Right hindlimb (tissue), 1 donor: ENCODE measurements at regions not wholly inside any gene's neighbourhood (a gene's known extent, or its start where the extent isn't known, plus 50 kb on each side); places are given as distances from the start of the nearest gene placed in this dataset.
"Not testable (repeated sequence)": the region's sequence is repeated elsewhere in the genome, so short reads cannot be mapped to it uniquely, and the experiment has no call there.

ENCODE experiments used
- DNase-seq: peaks from one replicate; pipeline ENCODE4 v3.0.0-alpha.2; 2018

DNA sequence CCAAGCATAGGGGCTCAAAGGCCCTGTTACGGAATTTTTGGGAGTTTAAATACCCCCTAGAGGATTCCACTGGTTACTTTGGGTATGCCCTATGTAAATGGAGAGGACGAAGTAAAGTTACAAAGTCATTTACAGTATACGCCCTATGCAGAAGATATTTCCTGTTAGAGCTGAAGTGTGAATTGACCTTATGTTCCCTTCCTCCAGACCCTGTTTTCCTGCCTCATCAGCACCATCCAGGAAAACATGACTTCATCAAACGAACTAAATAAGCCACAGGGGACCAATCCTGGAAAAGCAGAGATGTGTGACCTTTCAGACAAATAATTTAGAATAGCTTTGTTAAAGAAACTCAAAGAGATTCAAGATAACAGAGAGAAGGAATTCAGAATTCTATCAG is 177.4 kb downstream of the SQOR start:
- DNase-seq, result no peak

DNA sequence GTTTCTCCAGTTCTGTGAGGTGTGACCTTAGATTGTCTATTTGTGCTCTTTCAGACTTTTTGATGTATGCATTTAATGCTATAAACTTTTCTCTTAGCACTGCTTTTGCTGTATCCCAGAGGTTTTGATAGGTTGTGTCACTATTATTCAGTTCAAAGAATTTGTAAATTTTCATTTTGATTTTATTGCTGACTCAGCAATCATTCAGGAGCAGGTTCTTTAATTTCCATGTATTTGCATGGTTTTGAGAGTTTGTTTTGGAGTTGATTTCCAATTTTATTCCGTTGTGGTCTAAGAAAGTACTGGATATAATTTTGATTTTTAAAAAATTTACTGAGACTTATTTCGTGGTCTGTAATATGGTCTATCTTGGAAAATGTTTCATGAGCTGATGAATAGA is 182.7 kb downstream of the SQOR start:
- DNase-seq, result not testable (repeated sequence)

DNA sequence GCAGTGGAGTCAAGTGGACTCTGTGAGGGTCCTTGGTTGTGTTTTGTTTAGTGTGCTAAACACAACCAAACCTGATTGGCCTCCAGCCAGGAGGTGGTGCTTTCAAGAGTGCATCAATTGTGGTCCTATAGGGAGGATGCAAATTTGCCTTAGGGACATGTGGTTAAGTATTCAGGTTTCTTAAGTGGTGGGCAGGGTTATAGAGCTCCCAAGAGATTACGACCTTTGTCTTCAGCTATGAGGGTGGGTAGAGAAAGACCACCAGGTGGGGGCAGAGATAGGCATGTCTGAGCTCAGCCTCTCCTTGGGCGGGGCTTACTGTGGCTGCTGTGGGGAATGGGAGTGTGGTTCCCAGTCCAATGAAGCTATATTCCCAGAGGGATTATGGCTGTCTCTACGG is 186.6 kb downstream of the SQOR start:
- no peak for DNase-seq

DNA sequence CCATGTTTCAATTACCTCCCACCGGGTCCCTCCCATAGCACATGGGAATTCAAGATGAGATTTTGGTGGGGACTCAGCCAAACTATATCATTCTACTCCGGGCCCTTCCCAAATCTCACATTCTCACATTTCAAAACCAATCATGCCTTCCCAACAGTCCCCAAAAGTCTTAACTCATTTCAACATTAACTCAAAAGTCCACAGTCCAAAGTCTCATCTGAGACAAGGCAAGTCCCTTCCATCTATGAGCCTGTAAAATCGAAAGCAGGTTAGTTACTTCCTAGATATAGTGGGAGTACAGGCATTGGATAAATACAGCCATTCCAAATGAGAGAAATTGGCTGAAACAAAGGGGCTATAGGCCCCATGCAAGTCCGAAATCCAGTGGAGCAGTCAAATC is 188.1 kb downstream of the SQOR start:
- DNase-seq, result not testable (repeated sequence)

DNA sequence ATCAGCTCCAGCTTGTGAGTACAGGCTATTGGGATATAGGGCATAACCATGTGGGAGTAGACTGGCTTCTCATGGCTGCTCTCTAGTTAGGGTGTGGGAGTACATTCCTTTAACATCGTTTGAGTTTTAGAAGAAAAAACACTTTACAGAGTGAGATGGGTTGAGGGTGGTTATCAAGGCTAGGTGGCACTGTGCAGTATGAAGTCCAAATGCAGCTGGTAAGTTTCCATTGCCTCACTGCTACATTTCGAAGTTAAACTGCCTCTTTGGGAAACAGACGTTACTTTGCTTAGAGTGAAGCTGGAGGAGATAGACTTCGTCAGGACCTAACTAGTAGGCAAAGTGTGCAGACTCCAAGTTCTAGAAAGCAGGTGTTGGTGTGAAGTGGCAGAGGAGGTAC is 192.4 kb downstream of the SQOR start:
- DNase-seq, result no peak

DNA sequence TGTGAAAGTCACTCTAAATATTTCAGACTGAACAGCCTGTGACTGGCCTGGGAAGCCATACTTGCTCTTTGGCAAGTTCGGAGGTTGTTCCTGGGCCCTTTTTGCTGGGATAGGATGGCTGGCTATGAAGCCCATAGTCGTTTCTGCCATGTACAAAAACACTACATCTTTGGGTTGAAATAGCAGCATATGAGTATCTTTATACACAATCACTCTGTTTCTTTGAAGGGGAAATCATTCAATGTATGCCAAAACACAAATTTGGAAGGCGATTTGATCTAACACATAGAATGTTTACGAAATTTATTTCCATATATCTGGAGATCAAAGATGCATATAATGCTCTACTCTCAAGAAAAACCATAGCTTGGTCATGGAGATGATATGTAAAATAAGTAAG is 192.9 kb downstream of the SQOR start:
- DNase-seq, result no peak

DNA sequence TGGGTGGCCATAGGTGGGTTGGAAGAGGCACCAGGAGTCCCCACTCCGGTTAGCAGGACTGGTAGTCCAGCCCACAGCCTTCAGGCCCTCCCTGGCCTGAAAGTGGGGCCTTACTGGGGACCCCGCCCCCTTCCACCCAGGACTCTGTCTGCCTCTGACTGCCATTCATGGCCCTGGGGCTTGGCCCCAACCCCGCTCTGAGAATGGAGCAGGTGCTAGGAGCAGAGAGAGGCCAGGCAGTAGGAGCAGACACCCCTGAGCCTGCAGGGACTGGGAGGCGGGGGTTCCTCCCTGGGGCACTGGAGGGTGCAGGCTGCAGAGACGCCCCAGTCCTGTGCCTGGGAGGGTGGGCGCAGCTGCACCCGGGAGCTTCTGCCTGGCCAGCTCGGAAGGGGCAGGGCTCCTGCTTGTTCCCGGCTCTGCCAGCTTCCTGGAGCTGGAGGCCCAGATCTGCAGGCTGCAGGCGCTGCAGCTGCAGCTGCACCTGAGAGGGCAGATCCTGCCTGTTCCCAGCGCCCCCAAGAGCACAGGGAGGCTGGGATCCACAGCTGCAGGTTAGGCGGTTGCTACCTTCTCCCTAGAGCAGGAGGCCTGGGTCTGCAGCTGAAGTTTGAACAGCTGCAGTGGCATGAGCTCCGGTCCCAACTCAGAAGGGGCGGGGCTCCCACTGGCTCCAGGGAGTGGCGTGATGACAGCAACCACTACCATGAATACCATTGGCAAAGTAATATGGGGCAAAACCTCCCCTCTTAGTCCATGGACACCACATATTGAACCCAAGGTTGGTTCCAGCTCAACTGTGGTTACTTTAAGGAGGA is 194.7 kb downstream of the SQOR start:
- peak; percentile 37 for DNase-seq

DNA sequence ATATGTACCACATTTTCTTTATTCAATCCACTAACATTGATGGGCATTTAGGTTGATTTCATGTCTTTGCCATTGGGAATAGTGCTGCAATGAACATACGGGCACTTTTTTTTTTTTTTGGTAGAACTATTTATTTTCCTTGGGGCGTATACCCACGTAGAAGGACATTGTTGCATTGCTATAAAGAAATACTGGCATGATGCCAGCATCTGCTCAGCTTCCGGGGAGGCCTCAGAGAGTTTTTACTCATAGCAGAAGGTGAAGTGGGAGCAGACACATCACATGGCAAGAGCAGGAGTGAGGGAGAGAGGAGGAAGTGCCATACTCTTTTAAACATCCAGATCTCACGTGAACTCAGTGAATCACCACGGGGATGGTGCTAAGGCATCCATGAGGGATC is 197.0 kb downstream of the SQOR start:
- DNase-seq, result no peak

DNA sequence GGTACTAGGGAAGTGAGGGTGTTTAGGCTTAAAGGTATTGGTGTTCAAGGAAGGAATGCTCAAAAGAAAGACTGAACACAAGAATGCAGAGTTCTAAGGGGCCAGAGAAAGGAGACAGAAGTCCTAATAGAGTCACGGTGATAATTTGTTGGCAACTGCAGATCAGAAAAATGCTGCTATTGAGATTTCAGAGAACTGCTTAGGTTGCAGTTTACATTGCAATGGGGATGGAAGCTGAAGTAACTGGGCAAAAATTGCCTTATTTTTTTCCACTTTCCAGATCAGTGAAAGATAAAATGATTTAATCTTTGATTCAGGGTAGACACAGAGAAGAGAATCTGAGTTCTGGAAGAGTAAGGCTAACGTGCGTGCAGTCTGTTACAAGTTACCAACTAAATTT is 199.8 kb downstream of the SQOR start:
- DNase-seq, result no peak

DNA sequence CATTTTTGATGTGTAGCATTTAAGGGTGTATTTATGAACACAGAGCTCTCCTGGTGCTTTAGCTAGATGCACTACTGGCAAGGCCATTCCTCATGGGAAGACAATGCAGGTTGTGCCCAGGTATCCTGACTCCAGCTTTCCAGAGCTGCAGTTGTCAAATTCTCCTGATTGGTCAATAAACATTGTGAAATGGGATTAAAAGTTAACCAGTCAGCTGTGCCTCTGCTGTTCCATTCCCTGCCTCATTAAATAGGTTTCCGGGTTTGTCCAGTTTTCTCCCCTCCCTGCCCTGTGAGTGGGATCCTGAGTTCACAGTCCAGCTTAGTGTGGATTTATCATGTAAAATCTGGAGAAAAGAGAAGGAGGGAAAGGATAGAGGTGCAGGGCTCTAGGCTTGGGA is 207.3 kb downstream of the SQOR start:
- no peak for DNase-seq

DNA sequence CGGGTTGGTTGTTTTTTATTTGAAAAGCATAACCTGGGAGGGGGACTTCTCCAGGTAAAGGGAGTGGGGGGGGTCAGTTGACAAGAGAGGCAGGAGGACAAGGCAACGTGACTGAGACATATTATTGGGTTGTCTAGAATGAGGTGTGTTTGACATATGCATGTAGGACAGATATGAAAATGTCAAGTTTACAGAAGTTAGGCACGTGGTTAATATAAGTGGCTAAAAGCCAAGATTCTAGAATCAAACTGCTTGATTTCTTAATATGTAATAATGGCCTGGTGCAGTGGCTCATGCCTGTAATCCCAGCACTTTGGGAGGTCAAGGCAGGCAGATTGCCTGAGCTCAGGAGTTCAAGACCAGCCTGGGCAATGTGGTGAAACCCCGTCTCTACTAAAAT is 212.8 kb downstream of the SQOR start:
- no peak for DNase-seq

DNA sequence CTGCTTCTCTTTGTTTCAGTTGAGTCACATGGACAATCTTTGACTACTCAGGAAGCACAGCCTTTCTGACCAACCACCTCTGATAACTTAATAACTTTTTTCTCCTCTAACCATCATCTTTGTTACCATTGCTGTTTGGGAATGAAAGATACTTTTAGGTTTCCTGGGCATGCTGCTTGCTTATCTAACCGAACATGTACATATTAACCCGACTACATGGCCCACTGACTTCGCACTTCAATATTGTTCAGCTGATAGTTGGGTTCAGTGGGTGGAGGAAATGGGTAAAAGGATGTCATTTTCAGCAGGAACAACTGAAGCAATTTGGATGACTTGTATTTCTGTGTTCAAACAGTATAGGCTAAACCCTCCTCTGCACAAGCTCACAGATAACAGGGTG is 214.3 kb downstream of the SQOR start:
- no peak for DNase-seq

DNA sequence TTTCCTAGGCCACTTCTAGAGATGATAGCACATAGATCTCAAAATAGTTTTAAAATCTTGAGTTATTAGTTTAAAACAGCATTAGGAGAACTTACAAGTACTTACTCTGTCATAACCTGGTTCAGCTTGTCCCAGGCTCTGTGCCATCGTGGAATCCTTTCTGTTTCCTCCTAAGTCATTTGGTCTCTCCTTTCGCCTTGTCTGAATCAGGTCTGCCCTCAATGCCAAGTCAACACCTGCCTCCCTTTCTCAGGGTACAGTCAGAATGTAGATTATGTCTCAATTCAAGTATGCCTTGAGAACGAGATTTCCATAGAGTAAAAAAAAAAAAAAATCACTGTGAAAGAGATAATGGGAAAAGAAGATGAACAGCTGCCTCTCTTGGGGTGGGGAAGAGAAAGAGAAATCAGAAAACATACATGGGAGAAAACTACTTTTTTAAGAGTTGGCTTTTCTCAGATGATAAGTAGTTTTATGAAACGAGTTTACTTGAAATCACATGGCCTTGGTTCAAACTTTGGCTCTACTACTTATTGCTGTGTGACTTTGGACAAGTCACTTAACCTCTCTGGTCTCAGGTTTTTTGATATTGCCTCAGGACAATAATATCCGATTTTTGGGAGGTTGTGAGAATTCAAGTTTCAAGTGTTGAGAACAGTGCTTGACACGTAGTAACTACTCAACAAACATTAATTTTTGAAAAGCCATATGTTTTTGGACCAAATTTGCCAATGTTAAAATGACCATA is 219.8 kb downstream of the SQOR start:
- DNase-seq, result no peak

DNA sequence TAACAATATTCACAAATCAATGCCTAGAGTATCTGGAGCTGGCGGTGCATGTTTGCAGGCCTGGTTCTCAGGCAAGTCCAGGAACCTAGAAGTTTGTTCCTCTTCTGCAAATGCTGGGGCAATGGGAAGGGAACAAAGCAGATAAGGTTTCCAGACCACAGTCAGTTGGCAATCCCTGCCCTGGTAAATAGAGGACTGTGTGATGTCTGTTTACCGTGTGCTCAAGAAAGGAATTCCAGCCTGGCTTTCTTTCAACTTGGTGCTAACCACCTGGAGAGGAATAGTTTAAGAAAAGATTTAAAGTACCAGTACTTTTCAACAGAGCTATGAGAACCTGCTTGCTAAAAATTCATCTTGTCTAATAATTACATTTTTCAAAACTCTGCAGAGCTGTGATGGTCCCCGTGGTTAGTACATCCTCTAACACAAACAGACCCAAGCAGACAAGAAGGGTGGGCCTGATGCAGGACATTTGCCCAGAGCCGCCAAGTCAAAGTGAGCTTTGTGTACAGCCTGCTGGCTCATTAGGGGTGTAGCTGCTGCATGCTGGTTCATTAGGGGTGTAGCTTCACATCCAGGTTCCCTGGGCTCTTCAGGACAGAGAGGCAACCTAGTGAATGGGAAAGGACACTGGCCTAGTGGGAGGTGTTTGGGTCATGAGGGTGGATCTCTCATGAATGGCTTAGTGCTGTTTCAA is 220.5 kb downstream of the SQOR start:
- DNase-seq, result no peak

DNA sequence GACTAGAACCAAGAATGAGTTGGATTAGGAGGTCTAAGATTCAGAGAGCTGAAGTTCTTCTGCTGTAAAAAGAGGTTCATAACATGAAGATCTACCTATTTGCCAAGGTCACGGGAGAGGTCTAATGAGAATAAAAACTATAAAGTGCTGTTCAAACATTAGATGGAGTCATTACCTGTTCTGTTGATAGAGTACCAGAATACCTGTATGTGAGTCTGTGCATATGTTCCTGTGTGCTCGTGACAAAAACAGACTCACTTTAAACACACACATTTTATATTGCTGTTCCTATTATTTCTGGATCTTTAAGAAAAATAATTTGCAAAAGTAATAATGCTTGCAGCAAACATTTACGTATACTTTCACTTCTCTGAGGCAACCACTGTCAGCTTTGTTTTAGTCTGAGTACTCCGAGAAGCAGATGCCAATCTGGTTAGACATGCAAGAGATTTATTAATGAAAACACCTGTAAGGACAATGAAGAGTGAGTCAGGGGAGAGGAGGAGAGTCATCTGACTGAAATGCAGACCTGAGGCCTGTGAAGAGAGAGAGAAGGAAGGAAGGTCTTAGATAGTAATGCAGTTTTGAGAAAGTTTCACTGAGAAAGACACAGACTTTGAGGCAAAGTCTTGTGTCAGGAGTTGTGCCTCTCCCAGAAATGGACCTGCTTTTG is 221.2 kb downstream of the SQOR start:
- no peak for DNase-seq

DNA sequence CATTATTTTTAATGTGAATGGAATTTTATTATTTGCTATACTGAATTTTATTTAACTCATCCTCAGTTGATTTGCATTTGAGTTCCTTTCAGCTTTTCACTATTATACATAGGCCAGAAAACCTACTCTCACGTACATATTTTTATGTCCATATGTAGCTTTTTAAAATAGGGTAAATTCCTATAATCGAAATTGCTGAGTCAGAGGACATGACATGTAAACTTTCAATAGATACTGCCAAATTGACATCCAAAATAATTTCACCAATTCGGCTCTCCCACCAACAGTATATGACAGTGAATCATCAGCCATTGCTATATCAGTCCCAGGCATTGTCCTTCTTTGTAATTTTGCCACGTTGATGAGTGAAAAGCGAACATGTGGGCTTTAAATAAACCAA is 222.5 kb downstream of the SQOR start:
- no peak for DNase-seq

DNA sequence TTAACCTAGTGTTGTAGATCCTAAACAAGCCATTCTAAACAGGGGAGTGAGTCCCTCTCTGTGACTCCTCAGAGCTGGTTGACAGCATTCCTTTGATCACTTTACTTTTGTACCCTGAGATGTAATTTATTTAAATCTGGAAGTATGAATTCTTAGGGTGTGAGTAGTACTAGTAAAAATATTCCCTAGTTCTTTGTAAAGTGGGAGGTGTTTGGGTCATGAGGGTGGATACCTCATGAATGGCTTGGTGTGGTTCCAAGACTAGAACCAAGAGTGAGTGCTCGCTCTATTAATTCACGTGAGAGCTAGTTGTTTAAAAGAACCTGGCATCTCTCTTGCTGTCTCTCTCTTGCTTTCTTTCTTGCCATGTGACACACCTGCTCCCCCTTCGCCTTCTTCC is 223.7 kb downstream of the SQOR start:
- no peak for DNase-seq

DNA sequence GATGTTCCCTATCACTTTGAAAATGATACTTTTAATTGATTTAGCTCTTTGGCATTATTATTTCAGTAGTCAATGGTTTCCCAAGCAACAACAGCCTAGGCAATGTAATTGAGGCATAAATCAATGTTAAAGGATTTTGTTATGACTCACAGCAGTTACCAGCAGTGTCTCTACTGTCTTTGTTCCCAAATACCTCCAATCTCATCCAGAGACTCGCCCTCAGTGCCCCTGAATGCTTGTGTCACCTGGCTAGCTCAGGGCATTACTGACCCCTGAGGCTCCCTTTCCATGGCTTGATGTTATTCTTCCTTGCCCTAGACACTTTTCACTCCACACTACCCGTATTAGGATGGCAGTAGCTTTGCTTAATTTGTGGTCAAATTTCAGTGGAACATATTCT is 227.2 kb downstream of the SQOR start:
- no peak for DNase-seq

DNA sequence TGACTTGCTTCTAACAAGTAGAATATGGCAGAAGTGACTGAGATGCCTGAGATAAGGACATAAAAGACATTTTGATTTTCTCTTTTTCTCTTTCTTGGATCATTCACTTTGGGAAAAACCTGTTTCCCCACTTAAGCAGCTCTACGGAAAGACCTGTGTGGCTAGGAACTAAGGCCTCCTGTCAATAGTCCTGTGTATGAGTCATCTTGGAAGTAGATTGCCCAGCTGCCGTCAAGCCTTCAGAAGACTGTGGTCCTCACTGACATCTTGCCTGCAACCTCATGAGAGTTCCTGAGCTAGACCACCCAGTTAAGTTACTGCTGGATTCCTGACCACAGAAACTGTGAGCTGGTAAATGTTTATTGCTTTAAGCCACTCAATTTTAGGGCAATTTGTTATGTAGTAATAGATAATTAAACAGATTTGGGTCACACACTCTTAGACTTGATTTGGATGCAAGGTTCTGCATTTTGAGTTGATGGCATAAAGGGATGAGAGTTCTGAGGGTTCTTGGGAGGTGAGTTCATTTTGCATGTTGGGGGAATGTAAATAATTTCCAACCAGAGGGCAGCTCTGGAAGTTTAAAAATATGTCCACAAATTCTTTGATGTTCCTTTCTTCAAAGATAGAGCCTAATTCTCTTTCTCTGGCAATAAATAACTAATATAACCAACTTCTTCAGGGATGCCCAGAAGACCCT is 229.2 kb downstream of the SQOR start:
- DNase-seq, result no peak

DNA sequence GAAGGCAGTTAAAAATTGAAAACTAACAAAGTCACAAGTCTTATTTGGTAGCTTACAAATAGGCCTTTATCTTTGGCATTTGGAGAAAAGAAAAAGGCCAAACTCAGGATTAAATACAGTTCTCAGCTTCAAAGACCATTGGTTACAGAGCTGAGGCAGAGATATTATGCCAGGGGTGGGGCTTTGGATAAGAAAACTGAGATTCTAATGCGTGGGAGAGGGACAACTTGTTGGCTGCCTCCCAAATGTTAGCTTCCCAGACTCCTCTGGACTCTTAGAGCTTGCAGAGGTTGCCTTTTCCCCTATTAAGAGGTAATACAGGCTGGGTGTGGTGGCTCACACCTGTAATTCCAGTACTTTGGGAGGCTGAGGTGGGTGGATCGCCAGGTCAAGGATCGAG is 231.8 kb downstream of the SQOR start:
- peak; percentile 21 for DNase-seq

DNA sequence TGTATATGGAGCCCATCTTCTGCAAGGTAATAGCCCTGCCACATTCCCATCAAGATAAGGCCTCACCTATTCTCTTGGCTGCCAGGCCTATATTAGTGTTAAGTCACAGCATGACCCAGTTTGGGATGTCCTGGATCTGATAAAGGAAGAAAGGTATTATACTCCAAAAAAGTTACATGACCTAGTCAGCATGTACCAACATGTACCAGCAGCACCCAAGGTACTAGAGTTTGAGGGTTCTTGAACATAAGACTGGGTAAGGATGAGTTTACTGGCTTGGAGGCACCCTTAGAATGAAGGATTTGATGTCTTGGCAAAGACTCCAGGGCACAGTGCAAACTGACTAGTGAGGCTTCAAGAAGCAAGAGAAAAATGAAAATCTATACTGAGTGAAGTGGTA is 232.5 kb downstream of the SQOR start:
- no peak for DNase-seq

DNA sequence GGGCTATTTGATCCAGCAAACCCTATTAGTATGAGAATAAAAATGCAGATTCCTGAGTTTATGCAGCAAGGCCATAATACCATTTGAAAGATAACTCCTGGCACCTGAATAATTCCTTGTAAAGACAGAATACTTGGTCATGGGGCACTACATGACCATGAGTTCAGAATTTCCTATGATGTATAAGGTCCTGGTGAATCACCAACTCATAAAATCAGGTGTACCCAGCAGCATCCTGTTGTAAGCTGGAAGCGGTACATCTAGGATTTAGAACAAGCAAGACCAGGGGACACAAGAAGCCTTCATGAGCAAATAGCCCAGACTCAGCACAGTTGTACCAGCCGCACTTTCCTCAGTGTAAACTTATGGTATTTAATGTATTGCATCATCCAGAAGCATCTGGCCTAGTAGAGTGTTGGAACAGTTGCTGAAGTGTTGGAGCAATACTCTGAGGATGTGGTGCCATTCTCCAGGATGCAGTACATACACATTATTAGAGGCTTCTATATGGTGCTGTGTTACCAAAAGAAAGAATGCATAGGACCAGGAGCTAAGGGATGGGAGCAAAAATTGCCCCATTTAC is 233.4 kb downstream of the SQOR start:
- no peak for DNase-seq
